ENCODE measurements at regions not wholly inside any gene's neighbourhood (a gene's known extent, or its start where the extent isn't known, plus 50 kb on each side); places are given as distances from the start of the nearest gene placed in this dataset.
A peak's percentile ranks its signal among the peaks of the same experiment; 100 is the strongest.

DNA sequence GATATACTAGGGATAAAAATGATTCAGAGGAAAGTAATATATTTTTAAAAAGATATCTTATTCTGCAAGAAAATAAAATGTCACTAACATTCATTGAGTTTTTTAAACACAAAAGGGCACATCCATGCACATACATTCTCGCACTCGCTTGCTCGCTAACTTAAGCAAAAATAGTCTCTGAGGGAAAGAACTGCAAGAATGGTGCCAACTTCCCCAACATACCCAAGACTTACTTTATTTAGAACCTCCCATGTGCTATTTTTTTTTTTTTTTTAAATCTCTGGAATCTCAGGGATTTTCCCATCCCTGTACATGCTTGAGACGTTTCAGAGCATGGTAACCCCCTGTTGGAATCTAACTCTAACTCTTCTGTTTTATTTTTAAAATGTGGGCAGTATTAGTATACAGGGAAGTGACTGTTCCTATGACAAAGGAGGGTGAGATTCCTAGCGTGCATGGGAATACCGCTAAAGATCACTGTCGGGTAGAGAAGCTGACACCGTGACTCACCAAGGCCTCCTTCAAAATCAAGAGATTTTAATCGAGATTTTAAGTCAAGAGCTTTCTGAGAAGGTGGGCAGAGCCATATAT, 187.9 kb upstream of the ZEB2 start:
- TF ChIP-seq, protein P1, sequence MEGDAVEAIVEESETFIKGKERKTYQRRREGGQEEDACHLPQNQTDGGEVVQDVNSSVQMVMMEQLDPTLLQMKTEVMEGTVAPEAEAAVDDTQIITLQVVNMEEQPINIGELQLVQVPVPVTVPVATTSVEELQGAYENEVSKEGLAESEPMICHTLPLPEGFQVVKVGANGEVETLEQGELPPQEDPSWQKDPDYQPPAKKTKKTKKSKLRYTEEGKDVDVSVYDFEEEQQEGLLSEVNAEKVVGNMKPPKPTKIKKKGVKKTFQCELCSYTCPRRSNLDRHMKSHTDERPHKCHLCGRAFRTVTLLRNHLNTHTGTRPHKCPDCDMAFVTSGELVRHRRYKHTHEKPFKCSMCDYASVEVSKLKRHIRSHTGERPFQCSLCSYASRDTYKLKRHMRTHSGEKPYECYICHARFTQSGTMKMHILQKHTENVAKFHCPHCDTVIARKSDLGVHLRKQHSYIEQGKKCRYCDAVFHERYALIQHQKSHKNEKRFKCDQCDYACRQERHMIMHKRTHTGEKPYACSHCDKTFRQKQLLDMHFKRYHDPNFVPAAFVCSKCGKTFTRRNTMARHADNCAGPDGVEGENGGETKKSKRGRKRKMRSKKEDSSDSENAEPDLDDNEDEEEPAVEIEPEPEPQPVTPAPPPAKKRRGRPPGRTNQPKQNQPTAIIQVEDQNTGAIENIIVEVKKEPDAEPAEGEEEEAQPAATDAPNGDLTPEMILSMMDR (conservative IDR thresholded peaks at IDR 0.05; ENCODE audit: low read depth, low read length): no peak
- no peak overlapping the region for H3K4me3 ChIP-seq (ENCODE audit: low read depth, low read length)
- DNase-seq (ENCODE audit: low read depth): peak; percentile 80

DNA sequence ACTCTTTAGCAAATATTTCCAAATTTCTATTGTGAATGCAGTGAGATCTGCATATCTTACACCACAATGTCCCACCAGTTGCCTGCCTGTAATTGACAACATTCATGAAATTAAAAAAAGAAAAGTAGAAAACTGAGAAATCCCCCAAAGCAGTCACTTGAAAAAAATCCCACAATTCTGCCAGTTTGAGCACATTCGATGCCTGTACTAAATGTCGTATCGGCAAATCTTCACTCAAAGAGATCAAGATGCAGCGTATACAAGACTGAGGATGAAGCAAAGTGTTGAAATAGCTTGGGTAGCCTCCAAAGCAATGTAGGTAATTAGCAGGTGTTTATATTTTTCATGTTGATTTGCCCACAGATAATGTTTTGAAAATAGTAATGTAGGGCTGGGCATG, 186.7 kb upstream of the ZEB2 start:
- H3K4me3 ChIP-seq (ENCODE audit: low read depth, low read length): no peak overlapping the region
- no peak for DNase-seq (ENCODE audit: low read depth)
- TF ChIP-seq, protein P1 (conservative IDR thresholded peaks at IDR 0.05; ENCODE audit: low read depth, low read length): no peak

DNA sequence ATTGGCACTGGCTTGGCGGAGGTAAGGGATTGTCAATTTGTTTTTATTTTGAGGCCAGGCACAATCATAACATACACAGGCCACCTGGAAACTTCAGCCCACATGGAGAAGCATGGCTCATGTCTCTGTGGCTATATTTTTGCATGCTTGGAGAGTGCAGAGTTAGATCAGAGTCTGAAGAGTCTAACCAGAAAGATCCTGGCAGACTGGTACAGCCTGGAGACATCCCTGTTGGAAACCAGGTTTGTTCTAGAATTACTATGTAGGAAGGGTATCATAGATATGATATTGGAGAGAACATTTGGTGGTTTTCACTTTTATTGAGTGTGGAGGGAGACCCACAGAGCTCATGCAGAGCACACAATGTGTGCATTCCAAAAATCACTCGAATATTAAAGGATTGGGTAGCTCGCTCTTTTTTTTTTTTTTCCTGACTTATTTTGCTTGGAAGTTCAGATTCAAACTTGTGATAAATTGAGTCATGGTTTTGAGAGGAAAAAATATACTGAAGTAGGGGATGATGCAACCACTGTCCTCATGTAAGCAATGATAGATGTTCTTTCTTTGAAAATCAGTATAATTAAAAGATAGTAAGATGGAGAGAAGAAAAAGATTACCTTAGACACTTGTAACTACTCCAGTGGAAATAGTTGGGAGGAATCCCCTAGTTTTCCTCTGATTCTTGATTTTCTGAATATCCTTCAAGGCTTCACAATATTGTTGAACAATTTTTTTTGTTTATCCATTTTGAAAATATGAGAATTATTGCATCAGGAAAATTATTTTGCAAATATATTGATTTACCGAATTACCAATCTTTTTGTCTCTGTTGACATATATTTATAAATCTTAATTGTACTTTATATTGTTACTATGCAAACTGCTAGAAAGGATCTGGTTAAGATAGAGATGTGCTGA, 185.7 kb upstream of the ZEB2 start:
- no peak overlapping the region for H3K4me3 ChIP-seq (ENCODE audit: low read depth, low read length)
- no peak for DNase-seq (ENCODE audit: low read depth)
- TF ChIP-seq, protein P1 (conservative IDR thresholded peaks at IDR 0.05; ENCODE audit: low read depth, low read length): no peak

DNA sequence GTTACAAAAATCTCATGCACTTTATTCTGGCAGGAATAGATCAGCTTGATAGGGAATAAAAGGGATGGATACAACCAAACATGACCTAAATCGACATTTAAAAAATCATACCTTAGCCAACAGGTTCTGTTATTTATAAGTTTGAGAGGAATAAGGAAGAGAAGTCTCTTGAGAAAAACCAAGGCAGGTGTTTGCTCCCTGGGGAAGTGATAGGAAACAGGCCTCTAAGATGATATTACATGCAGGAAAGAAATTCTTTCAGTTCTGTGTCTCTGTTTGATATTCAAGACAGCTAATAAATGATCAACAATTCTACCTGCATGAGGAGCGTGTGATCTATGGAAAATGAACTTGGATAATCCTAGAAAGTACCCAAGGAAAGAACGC, 184.8 kb upstream of the ZEB2 start:
- no peak for DNase-seq (ENCODE audit: low read depth)
- TF ChIP-seq, protein P1 (conservative IDR thresholded peaks at IDR 0.05; ENCODE audit: low read depth, low read length): no peak
- H3K4me3 ChIP-seq (ENCODE audit: low read depth, low read length): no peak overlapping the region

DNA sequence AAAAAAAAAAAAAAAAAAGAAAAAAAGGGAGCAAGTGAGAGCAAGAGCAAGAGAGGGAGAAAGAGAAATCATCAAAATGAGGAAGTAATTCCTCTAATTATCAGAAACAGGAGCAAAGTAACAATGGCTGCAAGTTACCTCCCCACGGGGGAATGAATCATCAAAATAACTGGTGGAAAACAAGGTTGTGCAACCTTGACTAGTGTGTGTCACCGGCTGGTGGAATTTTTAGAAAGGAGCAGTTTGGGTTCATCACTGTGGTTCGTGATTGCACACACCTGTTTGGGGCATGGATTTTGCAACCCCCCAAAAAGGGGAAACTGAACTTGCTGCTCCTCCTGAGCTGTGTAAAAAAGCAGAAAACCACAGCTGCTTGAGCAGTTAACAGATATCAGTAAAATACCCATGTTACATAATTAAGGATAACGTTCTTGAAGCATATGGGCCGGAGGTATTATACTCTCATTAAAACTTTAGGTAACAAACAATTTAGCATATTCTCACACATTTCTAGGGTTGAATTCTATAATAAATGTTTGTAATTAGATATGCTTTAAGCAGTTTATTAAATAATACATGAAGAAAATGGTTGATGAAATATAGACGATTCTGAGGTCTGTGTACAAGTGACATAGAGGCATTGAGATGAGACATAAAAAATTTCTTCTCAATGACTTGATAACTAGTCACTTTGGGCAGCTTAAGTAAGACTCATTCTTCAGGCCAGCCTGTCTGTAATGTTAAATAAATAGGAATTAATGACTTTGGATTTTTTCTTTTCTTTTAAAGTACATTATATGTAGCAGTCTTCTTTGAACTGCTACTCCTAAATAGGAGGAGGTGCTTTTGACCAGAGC, 184.2 kb upstream of the ZEB2 start:
- peak; percentile 88 for DNase-seq (ENCODE audit: low read depth)
- no peak overlapping the region for H3K4me3 ChIP-seq (ENCODE audit: low read depth, low read length)
- TF ChIP-seq, protein P1 (conservative IDR thresholded peaks at IDR 0.05; ENCODE audit: low read depth, low read length): no peak

DNA sequence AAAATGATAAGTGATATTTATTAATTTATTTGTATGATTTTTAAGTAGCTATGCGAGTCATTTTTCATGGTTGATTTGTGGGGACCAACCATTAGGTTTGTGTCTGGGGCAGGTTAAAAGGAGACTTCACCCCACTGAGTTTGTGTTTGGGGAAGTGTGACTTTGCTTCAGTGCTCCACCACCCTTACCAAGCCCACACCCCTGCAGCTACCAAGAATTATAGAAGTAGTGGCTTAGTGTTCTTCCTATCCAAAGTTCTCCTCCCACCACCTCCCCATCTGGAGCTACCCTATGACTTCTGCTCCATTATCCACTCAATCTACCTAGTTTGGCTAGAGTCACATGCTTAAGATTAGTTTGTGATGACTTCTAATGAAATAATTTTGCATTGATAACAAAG, 182.1 kb upstream of the ZEB2 start:
- no peak overlapping the region for H3K4me3 ChIP-seq (ENCODE audit: low read depth, low read length)
- TF ChIP-seq, protein P1 (conservative IDR thresholded peaks at IDR 0.05; ENCODE audit: low read depth, low read length): no peak
- no peak for DNase-seq (ENCODE audit: low read depth)
